HG02759 (cell line): ENCODE measurements at regions not wholly inside any gene's neighbourhood (a gene's known extent, or its start where the extent isn't known, plus 50 kb on each side); places are given as distances from the start of the nearest gene placed in this dataset.
"Not testable (repeated sequence)": the region's sequence is repeated elsewhere in the genome, so short reads cannot be mapped to it uniquely, and the experiment has no call there.

Experiments
- ATAC-seq: cut with Tn5 transposase; IDR thresholded peaks from one replicate; pipeline ENCODE4 v1.9.1; 2021; ENCODE audit warnings: mild to moderate bottlenecking, moderate library complexity; ENCODE audit not compliant: unreplicated experiment

DNA sequence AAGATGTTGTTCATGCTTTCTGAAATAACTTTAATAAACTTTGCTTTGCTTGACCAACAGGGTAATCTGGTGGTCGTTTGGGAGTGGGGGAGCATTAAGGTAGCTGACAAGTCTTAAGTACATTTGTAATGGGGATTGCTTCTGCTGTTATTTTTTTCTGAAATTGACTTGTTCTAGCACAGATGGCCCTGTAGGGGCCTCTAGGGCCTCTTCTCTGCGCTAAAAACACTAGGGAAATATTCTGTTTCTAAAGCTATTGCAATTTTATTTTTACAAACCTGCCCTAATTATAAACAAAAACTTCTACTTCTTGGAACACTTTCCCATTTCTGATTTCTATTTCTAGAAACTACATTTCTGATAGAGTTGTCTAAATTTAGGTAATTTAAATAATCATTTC lies 191.3 kb upstream of the KCNJ3 start:
- no peak for ATAC-seq

DNA sequence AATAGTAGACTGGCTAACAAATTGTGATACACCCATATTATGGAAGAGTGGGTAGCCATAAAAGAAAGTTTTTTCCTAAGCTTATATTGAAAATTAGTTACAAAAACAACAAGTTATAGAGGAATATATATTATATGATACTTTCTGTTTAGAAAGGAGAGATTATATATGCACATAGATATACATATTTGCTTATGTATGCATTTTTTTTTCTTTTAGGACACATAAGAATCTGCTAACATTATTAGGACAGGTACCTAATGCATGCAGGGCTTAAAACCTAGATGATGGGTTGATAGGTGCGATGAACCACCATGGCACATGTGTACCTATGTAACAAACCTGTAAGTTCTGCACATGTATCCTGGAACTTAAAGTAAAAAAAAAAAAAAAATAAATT lies 179.6 kb upstream of the KCNJ3 start:
- ATAC-seq = no peak

DNA sequence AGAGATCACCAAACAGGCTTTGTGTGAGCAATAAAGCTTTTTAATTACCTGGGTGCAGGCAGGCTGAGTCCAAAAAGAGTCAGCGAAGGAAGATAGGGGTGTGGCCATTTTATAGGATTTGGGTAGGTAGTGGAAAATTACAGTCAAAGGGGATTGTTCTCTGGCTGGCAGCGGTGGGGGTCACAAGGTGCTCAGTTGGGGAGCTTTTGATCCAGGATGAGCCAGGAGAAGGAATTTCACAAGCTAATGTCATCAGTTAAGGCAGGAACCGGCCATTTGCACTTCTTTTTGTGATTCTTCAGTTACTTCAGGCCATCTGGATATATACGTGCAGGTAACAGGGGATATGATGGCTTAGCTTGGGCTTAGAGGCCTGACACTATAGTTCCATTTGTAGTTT lies 177.5 kb upstream of the KCNJ3 start:
- ATAC-seq = not testable (repeated sequence)

DNA sequence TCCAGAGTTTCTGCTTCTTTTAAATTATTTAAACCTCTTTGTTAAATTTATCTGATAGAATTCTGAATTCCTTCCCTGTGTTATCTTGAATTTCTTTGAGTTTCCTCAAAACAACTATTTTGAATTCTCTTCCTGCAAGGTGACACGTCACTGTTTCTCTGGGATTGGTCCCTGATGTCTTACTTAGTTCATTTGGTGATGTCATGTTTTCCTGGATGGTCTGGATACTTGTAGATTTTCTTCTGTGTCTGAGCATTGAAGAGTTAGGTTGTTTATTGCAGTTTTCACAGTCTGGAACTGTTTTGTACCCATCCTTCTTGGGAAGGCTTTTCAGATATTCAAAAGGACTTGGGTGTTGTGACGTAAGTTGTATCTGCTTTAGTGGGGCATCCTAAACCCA lies 172.3 kb upstream of the KCNJ3 start:
- no peak for ATAC-seq

DNA sequence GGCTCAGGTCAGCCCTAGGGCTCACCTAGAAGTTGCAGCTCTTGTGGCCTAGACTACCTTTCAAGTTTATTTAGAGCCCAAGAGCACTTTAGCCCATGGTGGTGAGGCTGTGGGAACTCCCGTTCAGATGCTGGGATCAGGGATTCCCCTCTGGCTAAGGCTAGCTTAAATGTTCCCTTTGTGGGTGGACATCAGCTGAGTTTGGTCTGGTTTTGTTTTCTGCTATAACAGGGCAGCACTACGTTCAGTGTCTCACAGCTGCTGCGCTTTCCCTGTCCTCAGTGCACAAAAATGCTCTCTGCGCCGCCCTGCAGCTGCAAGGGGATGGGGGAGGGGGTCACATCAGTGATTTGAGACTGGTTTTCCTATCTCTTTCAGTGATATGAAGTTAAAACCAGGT lies 170.5 kb upstream of the KCNJ3 start:
- no peak for ATAC-seq

DNA sequence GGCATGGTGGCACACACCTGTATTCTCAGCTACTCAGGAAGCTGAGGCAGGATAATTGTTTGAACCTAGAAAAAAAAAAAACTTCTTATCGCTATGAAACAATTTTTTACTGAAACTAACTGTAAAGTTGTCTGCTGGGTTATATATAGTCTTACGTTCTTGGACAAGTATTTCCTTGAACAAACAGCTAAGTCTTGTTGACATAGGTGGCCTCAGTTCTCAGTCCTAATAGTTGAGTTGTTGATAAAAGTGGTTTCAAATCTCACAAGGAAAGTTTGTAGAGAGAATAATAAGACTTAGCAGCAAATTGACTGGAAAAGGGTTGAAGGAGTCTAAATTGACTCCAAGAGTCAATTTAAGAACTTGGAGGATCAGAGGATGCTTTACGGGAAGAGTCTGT lies 166.5 kb upstream of the KCNJ3 start:
- ATAC-seq = no peak

DNA sequence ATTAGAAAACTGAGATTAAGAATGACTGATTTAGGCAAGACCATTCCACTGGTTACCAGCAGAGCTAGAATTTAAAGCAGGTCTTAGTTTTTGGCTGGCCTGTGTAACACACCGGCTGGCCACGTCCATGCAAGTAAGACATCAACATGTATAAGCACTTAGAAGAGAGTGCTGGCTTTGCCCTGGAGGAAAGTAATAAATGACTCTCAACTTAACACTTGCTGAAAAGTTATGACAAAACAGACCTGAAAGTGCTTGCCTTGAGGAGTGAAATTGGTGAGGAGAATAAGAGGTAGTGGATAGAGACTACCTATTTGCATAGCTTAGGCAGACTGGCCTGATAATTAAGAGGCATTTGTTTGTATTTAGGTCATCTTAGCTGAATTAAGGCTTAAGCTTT lies 165.7 kb upstream of the KCNJ3 start:
- no peak for ATAC-seq

DNA sequence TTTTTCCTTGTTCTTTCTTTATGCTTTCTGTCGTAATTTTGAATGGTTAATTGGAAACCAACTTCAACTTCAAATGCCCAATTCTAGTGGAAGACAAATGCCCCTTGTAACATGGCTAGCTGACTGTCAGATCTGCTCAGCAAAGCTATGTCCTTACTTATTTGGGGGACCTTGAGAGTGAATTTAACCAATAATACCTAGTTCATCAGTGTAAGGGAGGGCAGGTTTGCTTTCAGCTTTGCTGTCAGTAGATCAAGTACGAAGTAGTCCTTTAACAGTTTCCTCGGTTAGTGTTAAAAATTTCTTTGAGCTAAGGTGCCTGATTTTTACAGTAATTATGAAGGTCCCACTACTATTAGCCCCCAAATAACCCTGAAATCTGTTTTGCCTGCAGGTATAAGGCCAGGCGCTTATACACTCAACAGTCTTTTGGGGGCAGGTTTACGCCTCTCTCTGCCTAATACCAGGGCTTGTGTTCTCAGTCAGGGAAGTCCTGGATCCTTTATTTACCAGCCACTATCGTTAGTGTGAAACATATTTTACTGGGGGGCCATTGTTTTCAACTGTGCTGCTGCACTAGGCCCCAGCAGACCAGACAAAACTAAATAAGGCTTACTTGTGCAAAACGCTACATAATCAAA lies 165.1 kb upstream of the KCNJ3 start:
- ATAC-seq = no peak

DNA sequence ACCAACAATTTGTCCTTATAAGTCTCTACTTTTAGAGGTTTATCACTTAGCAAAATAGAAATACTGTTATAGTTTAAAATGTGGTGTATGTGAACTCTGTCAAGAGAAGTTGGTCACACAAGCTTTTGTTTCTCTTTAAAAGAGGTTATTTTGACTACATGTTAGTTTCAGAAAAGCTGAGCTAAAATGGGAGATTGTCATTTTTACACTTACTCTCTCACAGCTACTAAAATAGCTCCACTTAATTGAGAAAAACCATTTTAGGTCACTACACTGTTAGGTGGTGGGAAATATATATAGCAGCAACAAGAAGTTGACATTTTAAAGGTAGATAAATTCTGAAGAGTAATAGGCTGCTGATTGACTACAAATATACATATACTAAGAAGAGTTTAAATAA lies 161.5 kb upstream of the KCNJ3 start:
- ATAC-seq = no peak

DNA sequence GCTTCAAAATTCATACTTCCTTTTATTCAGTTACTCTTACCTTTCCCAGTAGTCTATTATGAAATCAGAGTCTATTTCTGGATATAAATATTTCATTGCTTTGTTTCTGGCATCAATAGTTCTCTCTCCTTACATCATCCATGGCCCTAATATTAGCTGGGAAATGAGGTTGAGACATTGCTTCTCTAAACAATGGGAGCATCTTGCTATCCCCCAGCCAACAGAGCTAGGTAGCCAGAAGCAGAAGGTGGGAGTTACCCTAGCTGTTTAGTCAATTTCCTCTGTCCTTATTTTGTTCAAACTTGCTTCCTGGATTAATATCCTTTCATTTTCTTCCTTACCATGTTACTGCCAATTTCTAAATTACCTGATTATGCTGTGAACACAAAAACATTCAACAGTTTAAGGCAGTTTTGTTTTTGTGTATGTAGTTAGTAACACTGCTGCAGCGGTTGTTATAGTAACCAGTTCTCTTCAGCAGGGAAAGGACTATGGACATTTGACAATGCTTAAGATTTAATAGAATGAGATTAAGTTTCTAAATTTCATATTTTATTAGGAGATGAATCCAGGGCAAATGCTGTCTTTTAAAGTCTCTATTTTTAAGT lies 160.5 kb upstream of the KCNJ3 start:
- ATAC-seq = no peak

DNA sequence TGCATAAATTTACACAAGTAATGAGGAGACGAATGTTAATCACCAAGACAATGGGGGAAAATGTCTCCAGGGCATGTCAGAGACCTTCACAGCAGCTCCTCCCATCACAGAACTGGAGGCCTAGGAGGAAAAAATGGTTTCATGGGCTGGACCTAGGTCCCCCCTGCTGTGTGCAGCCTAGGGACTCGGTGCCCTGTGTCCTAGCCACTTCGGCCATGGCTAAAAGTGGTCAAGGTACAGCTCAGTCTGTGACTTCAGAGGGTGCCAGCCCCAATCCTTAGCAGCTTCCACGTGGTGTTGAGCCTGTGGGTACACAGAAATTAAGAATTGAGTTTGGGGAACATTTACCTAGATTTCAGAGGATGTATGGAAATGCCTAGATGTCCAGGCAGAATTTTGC lies 152.2 kb upstream of the KCNJ3 start:
- ATAC-seq = no peak

DNA sequence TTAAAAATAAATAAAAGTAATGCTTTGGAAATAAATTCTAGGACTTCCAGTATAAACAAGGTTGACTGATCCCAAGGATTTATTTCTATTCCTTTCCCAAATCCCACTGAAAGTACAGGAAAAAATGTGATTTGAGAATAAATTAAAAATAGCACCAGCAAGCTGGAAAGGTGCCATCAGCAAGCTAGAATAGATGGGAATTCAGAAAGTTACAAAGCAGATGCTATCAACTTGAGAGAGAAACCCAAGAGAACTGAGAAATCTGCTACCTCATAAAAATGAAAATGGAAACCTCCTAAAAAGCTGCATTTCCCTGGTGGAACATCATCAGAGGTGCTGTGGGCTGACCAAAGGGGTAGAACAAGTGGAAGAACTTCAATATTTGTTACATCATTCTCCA lies 148.6 kb upstream of the KCNJ3 start:
- ATAC-seq = no peak

DNA sequence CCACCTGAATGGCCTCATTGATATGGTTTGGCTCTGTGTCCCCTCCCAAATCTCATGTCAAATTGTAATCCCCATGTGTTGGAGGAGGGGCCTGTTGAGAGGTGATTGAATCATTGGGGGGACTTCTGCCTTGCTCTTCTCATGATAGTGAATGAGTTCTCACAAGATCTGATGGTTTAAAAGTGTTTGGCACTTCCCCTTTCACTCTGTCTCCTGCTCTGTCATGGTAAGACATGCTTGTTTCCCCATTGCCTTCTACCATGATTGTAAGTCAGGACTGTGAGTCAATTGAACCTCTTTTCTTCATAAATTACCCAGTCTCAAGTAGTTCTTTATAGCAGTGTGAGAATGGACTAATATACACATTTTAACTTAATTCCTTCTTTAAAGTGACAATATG lies 146.8 kb upstream of the KCNJ3 start:
- no peak for ATAC-seq

DNA sequence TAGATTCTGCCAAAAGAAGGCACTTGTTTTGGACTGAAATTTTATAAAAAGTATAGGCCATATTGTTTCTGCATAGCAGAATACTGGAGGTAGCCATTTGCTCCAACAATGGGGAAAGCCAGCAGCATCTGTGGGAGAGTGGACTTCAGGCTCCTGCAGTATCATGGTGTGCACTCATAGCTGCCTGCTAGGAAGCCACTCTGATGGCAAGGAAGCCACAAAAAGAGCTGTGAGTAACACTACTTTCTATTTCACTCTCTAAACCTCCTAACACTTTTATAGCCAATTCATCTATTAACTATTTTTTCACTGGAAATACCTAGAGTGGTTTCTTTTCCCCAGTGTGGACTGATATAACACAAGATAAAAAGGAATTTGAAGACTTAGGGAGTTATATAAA lies 144.4 kb upstream of the KCNJ3 start:
- no peak for ATAC-seq

DNA sequence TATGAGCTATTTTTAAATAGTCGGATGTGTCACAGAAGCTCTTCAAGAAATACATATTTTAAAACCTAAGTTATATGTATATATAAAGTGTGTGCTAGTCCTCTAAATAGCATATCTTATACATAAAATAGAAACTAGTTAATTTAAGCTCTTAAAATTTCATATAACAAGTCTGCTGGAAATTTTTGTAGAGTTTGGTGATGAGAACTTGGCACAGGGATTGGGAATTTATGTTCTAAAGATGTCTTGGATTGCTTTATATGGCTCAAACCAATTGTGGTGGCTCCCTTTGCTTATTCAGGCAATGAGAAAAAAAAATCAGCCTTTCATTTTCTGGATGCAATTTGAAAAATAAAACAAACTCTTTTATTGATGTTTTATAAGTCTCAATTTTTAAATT lies 142.8 kb upstream of the KCNJ3 start:
- ATAC-seq = no peak

DNA sequence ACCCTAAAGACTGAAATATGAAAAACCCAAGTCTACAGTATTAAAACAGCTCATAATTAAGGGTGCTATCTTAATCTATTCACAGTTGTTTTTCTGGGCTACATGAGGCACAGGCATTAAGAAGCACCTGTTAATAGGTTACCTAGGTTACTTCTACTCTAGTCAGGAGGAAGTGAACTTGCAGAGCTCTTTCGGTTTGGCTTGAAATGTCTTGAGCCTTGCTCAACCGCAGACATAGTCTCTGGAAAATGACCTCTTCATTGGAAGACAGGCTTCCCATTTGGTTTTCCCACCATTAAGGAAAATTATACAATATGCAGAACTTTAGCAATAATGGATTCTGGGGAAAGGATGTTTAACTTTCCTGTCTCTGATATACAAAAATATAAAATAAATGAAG lies 142.3 kb upstream of the KCNJ3 start:
- ATAC-seq = no peak

DNA sequence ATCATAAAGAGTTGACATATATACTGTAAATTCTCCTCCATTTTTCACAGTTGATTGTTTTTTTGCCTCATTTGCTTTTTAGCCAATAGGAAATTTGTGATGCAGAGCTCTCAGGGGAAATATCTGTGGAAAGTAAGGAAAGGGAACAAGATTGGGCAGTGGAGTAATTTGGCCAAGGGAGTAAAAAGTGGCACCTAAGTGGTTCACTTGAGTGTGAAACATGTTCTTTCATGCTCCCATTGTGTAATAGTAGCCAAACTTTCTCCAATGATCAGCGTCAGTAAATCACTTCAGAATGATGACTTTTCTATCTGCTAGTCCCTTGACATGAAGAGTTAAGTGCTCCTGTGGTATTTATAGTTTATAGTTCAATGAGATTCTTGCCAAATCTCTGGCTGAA lies 141.9 kb upstream of the KCNJ3 start:
- no peak for ATAC-seq

DNA sequence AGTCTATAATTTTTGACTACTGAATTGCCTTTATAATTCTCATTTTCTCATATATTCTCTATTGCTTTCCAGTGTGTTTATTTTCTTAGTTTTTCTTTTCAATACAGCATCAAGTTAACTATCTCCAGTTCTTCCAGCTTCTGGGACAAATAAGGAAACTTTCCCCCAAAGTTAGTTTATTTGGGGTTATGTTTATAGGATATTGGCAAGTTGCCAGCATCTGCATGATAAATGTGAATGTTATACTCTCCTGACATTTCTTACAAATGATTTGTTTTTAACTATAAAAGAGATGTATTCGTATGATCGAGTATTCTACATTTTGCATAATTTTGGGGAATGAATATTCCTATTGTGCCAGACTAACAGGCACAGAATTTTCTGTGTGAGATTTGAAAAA lies 140.6 kb upstream of the KCNJ3 start:
- ATAC-seq = no peak

DNA sequence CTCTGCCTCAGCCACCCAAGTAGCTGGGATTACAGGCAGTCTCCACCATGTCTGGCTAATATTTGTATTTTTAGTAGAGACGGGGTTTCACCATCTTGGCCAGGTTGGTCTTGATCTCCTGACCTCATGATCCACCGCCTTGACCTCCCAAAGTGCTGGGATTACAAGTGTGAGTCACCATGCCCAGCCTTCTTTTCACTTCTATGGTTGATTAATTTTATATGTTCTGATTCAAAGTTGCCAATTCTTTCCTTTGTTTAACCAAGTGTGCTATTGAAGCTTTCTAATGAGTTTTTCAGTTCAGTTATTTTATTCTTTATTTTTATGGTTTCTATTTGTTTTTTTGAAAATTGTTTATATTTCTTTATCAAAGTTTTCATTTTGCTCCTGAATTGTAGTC lies 133.1 kb upstream of the KCNJ3 start:
- no peak for ATAC-seq

DNA sequence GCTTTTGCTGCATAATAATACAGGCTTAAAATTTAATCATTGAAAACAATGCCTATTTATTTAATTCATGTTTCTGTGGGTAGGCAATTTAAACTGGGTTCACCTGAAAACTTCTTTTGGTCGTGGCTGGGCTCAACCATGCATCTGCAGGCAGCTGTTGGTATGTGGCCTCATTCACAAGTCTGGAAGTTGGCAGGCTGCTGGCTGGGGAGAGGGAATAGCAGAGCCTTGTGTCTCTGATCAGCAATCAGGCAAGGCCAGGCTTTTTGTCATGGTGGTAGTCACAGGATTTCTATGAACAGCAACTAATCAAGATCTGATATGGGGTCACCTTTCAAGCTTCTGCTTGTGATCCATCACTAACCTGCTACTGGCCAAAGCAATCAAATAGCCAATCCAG lies 130.1 kb upstream of the KCNJ3 start:
- ATAC-seq = no peak

DNA sequence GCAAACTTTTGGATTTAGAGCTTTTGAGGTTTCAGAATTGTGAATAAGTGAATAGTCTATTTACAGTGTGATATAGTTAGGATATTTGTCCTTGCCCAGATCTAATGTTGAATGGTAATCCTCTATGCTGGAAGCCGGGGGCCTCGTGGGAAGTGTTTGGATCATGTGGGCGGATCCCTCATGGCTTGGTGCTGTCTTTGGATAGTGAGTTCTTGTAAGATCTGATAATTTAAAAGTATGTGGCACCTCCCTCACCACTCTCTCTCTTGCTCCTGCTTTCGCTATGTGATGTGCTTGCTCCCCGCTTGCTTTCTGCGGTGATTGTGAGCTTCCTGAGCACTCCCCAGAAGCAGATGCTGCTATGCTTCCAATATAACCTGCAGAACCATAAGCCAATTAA lies 128.0 kb upstream of the KCNJ3 start:
- no peak for ATAC-seq

DNA sequence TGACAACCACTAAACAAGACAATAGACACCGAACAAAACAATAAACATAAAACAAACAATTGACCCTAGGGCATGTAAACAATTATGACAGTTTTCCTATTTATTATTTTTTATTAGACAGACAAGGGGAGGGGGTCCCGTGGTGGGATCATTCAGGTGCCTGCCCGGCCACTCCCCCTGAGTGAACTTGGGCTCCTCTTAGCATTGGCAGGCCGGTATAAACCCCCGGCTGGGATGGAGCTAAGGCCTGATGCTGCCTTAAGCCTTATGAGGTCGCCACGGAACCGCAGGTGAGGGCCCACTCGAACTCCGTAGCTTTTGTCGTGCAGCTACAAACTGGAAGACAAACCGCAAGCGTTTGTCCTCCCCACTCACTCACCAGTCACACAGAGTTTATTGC lies 121.8 kb upstream of the KCNJ3 start:
- ATAC-seq = not testable (repeated sequence)

DNA sequence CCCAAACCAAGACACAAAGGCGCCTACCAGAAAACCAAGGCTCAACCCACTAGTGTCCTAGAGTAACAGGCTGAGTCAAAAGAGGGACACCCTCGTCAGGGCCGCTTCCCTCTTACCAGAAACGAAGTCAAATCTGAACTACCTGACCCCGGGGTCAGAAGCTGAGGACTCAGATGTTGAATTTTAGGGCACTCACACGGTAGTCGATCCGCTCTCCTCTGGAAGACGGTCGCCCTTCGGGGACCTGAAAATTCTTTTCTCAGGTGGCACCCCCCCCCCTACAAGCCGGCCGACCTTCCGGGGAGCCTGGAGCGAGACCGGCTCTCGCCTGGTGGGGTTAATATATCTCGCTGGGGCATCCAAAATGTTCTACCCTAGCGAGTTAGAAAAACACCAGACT lies 121.1 kb upstream of the KCNJ3 start:
- ATAC-seq = no peak
